Mammary epithelial cell (primary cell): ENCODE measurements at regions not wholly inside any gene's neighbourhood (a gene's known extent, or its start where the extent isn't known, plus 50 kb on each side); places are given as distances from the start of the nearest gene placed in this dataset.

Experiments
- CTCF ChIP-seq, 2 donors: IDR thresholded peaks in 1 of 2; conservative IDR thresholded peaks in 1 of 2; 2 replicates each; pipeline ENCODE4 v1.5.1; 2011 to 2012; ENCODE audit warnings: inconsistent platforms in 2 of 2, low read length in 2 of 2, mild to moderate bottlenecking in 2 of 2, control low read depth in 1 of 2, low read depth in 1 of 2; ENCODE audit not compliant: insufficient read depth in 1 of 2; ENCODE audit errors: extremely low read depth in 1 of 2
- EZH2 ChIP-seq: IDR thresholded peaks from 2 replicates; pipeline ENCODE4 v1.6.1; 2012; ENCODE audit warnings: low read length, inconsistent platforms, borderline replicate concordance

GRCh38 chr13:100733261-100733660 is 58.7 kb upstream of the TMTC4 start:
- TF ChIP-seq CTCF (conservative IDR thresholded peaks at IDR 0.05 in 1 of 2, IDR thresholded peaks at IDR 0.05 in 1 of 2; ENCODE audit: extremely low read depth in 1 of 2, insufficient read depth in 1 of 2, low read depth in 1 of 2, low read length in 2 of 2): no peak
- TF ChIP-seq EZH2: no peak
